SK-N-SH treated with all-trans-retinoic acid at 6 μM for 48 hours (cell line): ENCODE measurements at regions not wholly inside any gene's neighbourhood (a gene's known extent, or its start where the extent isn't known, plus 50 kb on each side); places are given as distances from the start of the nearest gene placed in this dataset.

Experiments used
- CSDC2 ChIP-seq: fragments of 250-450 bp; sonication (Bioruptor Pico); IDR thresholded peaks from 2 replicates; pipeline ENCODE4 v1.5.0; 2020; ENCODE audit warnings: mild to moderate bottlenecking, moderate library complexity
- GLIS3 ChIP-seq: fragments of 250-450 bp; sonication (Bioruptor Pico); IDR thresholded peaks from 2 replicates; pipeline ENCODE4 v1.5.0; 2020; ENCODE audit warnings: mild to moderate bottlenecking, moderate library complexity
- RARB ChIP-seq: fragments of 250-450 bp; sonication (Bioruptor Pico); IDR thresholded peaks from 2 replicates; pipeline ENCODE4 v1.8.0; 2021; ENCODE audit warnings: mild to moderate bottlenecking, moderate library complexity
- ZFP3 ChIP-seq: fragments of 250-450 bp; sonication (Bioruptor Pico); IDR thresholded peaks from 2 replicates; pipeline ENCODE4 v1.5.0; 2020; ENCODE audit warnings: mild to moderate bottlenecking, moderate library complexity
- ZFP30 ChIP-seq: fragments of 450-650 bp; formaldehyde crosslinking; IDR thresholded peaks from 2 replicates; pipeline ENCODE4 v1.5.0; 2022; ENCODE audit warnings: mild to moderate bottlenecking, moderate library complexity
- TF ChIP-seq, protein P1 (sequence below): fragments of 250-450 bp; sonication (Bioruptor Pico); IDR thresholded peaks from 2 replicates; pipeline ENCODE4 v1.5.1; 2021; ENCODE audit warnings: mild to moderate bottlenecking, moderate library complexity
- TF ChIP-seq, protein P2 (sequence below): fragments of 250-450 bp; sonication (Bioruptor Pico); IDR thresholded peaks from 2 replicates; pipeline ENCODE4 v1.8.0; 2020; ENCODE audit warnings: mild to moderate bottlenecking, moderate library complexity, borderline replicate concordance
- TF ChIP-seq, protein P3 (sequence below): fragments of 250-450 bp; sonication (Bioruptor Pico); IDR thresholded peaks from 2 replicates; pipeline ENCODE4 v1.5.0; 2020; ENCODE audit warnings: mild to moderate bottlenecking, moderate library complexity

DNA sequence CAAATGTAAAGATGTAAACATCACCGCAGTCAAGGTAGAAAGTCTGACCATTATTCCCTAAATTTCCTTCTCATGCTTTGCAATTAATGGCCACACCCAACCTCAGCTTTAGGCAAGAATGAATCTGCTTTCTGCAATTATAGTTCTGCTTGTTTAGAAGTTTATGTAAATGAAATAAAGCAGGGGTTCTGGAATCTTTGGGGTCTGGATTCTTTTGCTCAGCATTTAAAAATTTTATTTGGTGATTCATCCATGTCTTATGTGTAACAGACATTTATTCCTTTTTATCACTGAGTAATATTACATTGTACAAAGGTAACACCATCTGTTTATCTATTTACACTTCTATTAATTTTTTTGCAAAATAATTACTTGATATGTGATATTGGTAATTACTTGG, 613.6 kb downstream of the UTRN start:
- TF ChIP-seq RARB (CRISPR knock-in tag) (no peak), ZFP3 (CRISPR knock-in tag) (no peak), ZFP30 (CRISPR knock-in tag) (no peak), CSDC2 (CRISPR knock-in tag) (no peak), GLIS3 (CRISPR knock-in tag) (no peak)
- TF ChIP-seq, protein P1, sequence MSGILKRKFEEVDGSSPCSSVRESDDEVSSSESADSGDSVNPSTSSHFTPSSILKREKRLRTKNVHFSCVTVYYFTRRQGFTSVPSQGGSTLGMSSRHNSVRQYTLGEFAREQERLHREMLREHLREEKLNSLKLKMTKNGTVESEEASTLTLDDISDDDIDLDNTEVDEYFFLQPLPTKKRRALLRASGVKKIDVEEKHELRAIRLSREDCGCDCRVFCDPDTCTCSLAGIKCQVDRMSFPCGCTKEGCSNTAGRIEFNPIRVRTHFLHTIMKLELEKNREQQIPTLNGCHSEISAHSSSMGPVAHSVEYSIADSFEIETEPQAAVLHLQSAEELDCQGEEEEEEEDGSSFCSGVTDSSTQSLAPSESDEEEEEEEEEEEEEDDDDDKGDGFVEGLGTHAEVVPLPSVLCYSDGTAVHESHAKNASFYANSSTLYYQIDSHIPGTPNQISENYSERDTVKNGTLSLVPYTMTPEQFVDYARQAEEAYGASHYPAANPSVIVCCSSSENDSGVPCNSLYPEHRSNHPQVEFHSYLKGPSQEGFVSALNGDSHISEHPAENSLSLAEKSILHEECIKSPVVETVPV (CRISPR knock-in tag): no peak
- TF ChIP-seq, protein P2, sequence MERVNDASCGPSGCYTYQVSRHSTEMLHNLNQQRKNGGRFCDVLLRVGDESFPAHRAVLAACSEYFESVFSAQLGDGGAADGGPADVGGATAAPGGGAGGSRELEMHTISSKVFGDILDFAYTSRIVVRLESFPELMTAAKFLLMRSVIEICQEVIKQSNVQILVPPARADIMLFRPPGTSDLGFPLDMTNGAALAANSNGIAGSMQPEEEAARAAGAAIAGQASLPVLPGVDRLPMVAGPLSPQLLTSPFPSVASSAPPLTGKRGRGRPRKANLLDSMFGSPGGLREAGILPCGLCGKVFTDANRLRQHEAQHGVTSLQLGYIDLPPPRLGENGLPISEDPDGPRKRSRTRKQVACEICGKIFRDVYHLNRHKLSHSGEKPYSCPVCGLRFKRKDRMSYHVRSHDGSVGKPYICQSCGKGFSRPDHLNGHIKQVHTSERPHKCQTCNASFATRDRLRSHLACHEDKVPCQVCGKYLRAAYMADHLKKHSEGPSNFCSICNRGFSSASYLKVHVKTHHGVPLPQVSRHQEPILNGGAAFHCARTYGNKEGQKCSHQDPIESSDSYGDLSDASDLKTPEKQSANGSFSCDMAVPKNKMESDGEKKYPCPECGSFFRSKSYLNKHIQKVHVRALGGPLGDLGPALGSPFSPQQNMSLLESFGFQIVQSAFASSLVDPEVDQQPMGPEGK: no peak
- TF ChIP-seq, protein P3, sequence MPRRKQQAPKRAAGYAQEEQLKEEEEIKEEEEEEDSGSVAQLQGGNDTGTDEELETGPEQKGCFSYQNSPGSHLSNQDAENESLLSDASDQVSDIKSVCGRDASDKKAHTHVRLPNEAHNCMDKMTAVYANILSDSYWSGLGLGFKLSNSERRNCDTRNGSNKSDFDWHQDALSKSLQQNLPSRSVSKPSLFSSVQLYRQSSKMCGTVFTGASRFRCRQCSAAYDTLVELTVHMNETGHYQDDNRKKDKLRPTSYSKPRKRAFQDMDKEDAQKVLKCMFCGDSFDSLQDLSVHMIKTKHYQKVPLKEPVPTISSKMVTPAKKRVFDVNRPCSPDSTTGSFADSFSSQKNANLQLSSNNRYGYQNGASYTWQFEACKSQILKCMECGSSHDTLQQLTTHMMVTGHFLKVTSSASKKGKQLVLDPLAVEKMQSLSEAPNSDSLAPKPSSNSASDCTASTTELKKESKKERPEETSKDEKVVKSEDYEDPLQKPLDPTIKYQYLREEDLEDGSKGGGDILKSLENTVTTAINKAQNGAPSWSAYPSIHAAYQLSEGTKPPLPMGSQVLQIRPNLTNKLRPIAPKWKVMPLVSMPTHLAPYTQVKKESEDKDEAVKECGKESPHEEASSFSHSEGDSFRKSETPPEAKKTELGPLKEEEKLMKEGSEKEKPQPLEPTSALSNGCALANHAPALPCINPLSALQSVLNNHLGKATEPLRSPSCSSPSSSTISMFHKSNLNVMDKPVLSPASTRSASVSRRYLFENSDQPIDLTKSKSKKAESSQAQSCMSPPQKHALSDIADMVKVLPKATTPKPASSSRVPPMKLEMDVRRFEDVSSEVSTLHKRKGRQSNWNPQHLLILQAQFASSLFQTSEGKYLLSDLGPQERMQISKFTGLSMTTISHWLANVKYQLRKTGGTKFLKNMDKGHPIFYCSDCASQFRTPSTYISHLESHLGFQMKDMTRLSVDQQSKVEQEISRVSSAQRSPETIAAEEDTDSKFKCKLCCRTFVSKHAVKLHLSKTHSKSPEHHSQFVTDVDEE (CRISPR knock-in tag): no peak
